ENCODE measurements at regions not wholly inside any gene's neighbourhood (a gene's known extent, or its start where the extent isn't known, plus 50 kb on each side); places are given as distances from the start of the nearest gene placed in this dataset.
"Not testable (repeated sequence)": the region's sequence is repeated elsewhere in the genome, so short reads cannot be mapped to it uniquely, and the experiment has no call there.

- DNase-seq (ENCODE audit: low read depth): no peak
Measured at GRCh38 chr3:39657075-39657474, 152.3 kb upstream of the MYRIP start.

- DNase-seq (ENCODE audit: low read depth): no peak
Measured at GRCh38 chr3:39657775-39658174, 151.6 kb upstream of the MYRIP start.

GRCh38 chr3:39664931-39665330, 144.5 kb upstream of the MYRIP start:
- DNase-seq (ENCODE audit: low read depth): no peak

- DNase-seq (ENCODE audit: low read depth): no peak
Measured at GRCh38 chr3:39665441-39665840, 144.0 kb upstream of the MYRIP start.

GRCh38 chr3:39668420-39668819, 141.0 kb upstream of the MYRIP start:
- DNase-seq (ENCODE audit: low read depth): no peak

GRCh38 chr3:39671116-39671515, 138.3 kb upstream of the MYRIP start:
- DNase-seq (ENCODE audit: low read depth): no peak

- DNase-seq (ENCODE audit: low read depth): no peak
Measured at GRCh38 chr3:39671600-39671999, 137.8 kb upstream of the MYRIP start.

- DNase-seq (ENCODE audit: low read depth): no peak
Measured at GRCh38 chr3:39705351-39705900, 104.0 kb upstream of the MYRIP start.

GRCh38 chr3:39707314-39707909, 102.0 kb upstream of the MYRIP start:
- no peak for DNase-seq (ENCODE audit: low read depth)

GRCh38 chr3:39712413-39713048, 96.9 kb upstream of the MYRIP start:
- no peak for DNase-seq (ENCODE audit: low read depth)

GRCh38 chr3:39713341-39713740, 96.1 kb upstream of the MYRIP start:
- not testable (repeated sequence) for DNase-seq (ENCODE audit: low read depth)

- DNase-seq (ENCODE audit: low read depth): no peak
Measured at GRCh38 chr3:39716849-39717248, 92.6 kb upstream of the MYRIP start.

GRCh38 chr3:39718674-39719595, 90.5 kb upstream of the MYRIP start:
- no peak for DNase-seq (ENCODE audit: low read depth)

GRCh38 chr3:39721076-39721475, 88.3 kb upstream of the MYRIP start:
- no peak for DNase-seq (ENCODE audit: low read depth)

- no peak for DNase-seq (ENCODE audit: low read depth)
Measured at GRCh38 chr3:39724233-39724846, 85.1 kb upstream of the MYRIP start.

GRCh38 chr3:39725321-39725720, 84.1 kb upstream of the MYRIP start:
- no peak for DNase-seq (ENCODE audit: low read depth)

- no peak for DNase-seq (ENCODE audit: low read depth)
Measured at GRCh38 chr3:39727415-39727814, 82.0 kb upstream of the MYRIP start.

- no peak for DNase-seq (ENCODE audit: low read depth)
Measured at GRCh38 chr3:39733804-39734203, 75.6 kb upstream of the MYRIP start.

- DNase-seq (ENCODE audit: low read depth): not testable (repeated sequence)
Measured at GRCh38 chr3:39739658-39740057, 69.8 kb upstream of the MYRIP start.

- no peak for DNase-seq (ENCODE audit: low read depth)
Measured at GRCh38 chr3:39744746-39745145, 64.7 kb upstream of the MYRIP start.

GRCh38 chr3:39748002-39748401, 61.4 kb upstream of the MYRIP start:
- DNase-seq (ENCODE audit: low read depth): no peak

GRCh38 chr3:39748763-39749162, 60.6 kb upstream of the MYRIP start:
- DNase-seq (ENCODE audit: low read depth): no peak
